ENCODE measurements at regions not wholly inside any gene's neighbourhood (a gene's known extent, or its start where the extent isn't known, plus 50 kb on each side); places are given as distances from the start of the nearest gene placed in this dataset.

DNA sequence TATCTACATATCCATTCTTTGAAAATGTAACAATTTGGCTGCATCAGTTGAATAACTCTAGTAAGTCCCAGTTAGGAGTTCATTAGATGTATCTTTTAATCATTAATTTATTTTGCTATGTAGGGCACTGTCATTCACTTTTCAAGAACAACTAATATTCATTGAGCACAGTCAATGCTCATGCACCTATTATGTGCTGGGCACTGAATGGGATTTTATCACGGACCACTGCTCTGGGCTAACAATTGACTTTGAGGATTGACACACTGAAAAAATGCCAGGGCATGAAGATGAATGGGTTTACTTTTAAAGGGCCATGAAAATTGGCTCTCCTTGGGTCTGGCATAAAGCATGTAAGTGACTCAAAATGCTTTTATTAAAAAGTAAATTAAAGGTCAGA lies 375.2 kb downstream of the PLPP3 start:
- ATAC-seq (ENCODE audit: insufficient read depth, low FRiP score) (no peak), DNase-seq (no peak)
- Histone ChIP-seq H3K27me3 (ENCODE audit: control insufficient read depth in 3 of 3, insufficient read depth in 3 of 3, low read length in 2 of 3) (no peaks in the 10 kb centered on the region), H3K4me1 (ENCODE audit: control insufficient read depth in 5 of 5, insufficient read depth in 5 of 5, low read length in 5 of 5) (peaks cover 0 to 3% (median 0%) of the 10 kb centered on the region in 5 donors), H3K9ac (ENCODE audit: insufficient read depth in 1 of 2, low read length in 2 of 2) (no peak overlapping the region), H3K4me3 (no peak overlapping the region), H3K27ac (ENCODE audit: low read depth in 1 of 2, low read length in 1 of 2) (no peak overlapping the region), H3K36me3 (ENCODE audit: control insufficient read depth in 4 of 4, insufficient read depth in 4 of 4, low read length in 4 of 4) (peaks cover 0 to 3% (median 0%) of the 10 kb centered on the region in 4 donors), H3K9me3 (ENCODE audit: control insufficient read depth in 4 of 4, insufficient read depth in 3 of 4, low read length in 3 of 4) (peaks cover 2 to 12% (median 7%) of the 10 kb centered on the region in 4 donors)
- TF ChIP-seq, protein P1, sequence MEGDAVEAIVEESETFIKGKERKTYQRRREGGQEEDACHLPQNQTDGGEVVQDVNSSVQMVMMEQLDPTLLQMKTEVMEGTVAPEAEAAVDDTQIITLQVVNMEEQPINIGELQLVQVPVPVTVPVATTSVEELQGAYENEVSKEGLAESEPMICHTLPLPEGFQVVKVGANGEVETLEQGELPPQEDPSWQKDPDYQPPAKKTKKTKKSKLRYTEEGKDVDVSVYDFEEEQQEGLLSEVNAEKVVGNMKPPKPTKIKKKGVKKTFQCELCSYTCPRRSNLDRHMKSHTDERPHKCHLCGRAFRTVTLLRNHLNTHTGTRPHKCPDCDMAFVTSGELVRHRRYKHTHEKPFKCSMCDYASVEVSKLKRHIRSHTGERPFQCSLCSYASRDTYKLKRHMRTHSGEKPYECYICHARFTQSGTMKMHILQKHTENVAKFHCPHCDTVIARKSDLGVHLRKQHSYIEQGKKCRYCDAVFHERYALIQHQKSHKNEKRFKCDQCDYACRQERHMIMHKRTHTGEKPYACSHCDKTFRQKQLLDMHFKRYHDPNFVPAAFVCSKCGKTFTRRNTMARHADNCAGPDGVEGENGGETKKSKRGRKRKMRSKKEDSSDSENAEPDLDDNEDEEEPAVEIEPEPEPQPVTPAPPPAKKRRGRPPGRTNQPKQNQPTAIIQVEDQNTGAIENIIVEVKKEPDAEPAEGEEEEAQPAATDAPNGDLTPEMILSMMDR (IDR thresholded peaks at IDR 0.05; ENCODE audit: control extremely low read depth, extremely low read depth) = no peak
- 86 to 91% methylated on average over 1 of the region's 1 CpG for WGBS, 2 donors

DNA sequence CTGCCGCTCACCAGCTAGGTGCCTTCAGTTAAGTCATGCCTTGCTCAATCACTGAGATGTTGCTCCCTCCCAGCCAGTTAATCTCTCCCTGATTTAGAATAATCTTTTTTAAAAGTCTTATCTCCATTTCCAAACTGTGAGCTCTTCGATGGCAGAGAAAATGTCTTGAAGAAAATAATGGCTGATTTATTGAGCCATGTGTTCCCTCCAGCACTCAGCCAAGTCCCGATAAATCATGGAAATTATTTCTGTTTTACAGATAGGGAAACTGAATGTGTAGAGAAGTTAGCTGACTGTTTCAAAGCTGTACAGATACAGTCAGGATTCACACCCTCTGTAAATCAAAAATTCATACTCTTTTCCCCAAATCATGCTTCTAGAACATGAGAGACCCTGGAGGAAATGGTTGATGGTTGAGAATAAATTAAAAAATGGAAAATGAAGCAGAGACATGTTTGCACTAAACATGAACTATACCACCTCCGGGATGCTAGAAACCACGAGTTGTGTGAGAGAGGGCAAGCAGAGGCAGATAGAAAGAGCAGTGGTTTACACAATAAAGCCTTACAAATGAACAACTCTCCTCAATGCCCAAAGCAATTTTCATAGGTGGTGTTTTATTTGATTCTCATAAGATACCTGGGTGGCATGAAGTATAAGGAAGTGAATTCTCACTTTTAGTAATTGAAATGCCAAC lies 376.4 kb downstream of the PLPP3 start:
- ATAC-seq (ENCODE audit: insufficient read depth, low FRiP score) = no peak
- H3K9me3 ChIP-seq (ENCODE audit: control insufficient read depth in 4 of 4, insufficient read depth in 3 of 4, low read length in 3 of 4) = peaks cover 2 to 12% (median 7%) of the 10 kb centered on the region in 4 donors
- peaks cover 0 to 3% (median 0%) of the 10 kb centered on the region in 4 donors for H3K36me3 ChIP-seq (ENCODE audit: control insufficient read depth in 4 of 4, insufficient read depth in 4 of 4, low read length in 4 of 4)
- H3K9ac ChIP-seq (ENCODE audit: insufficient read depth in 1 of 2, low read length in 2 of 2) = no peak overlapping the region
- peak in 2 of 3 donors; percentile 30 to 52 for DNase-seq
- H3K27ac ChIP-seq (ENCODE audit: low read depth in 1 of 2, low read length in 1 of 2) = no peak overlapping the region
- TF ChIP-seq, protein P1 (IDR thresholded peaks at IDR 0.05; ENCODE audit: control extremely low read depth, extremely low read depth) = no peak
- H3K4me1 ChIP-seq (ENCODE audit: control insufficient read depth in 5 of 5, insufficient read depth in 5 of 5, low read length in 5 of 5) = peaks cover 0 to 3% (median 0%) of the 10 kb centered on the region in 5 donors
- no peaks in the 10 kb centered on the region for H3K27me3 ChIP-seq (ENCODE audit: control insufficient read depth in 3 of 3, insufficient read depth in 3 of 3, low read length in 2 of 3)
- WGBS, 2 donors = 60 to 61% methylated on average over 5 of the region's 5 CpGs
- H3K4me3 ChIP-seq = no peak overlapping the region

DNA sequence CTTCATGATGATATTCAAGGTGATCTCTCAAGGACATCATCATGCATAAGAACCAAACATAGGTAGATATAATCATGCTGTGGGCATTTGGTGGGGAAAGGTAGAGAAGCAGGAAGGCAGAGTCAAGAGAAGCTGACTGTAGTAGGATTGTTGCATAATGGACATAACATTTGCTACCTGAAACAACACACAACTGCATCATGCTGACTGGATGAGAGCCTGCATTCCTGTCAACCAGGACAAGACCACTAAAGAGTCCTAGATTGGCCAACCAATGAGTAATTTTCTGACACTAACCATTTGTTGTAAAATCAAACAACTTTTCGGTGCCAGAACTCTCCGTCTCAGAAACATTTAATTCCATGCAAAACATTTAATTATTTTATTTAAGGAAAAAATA lies 377.2 kb downstream of the PLPP3 start:
- TF ChIP-seq, protein P1 (IDR thresholded peaks at IDR 0.05; ENCODE audit: control extremely low read depth, extremely low read depth) = no peak
- no peaks in the 10 kb centered on the region for H3K27me3 ChIP-seq (ENCODE audit: control insufficient read depth in 3 of 3, insufficient read depth in 3 of 3, low read length in 2 of 3)
- ATAC-seq (ENCODE audit: insufficient read depth, low FRiP score) = no peak

More for the DNA sequence above, 377.2 kb downstream of the PLPP3 start:
- peaks cover 0 to 8% (median 0%) of the 10 kb centered on the region in 5 donors for H3K4me1 ChIP-seq (ENCODE audit: control insufficient read depth in 5 of 5, insufficient read depth in 5 of 5, low read length in 5 of 5)
- 81 to 98% methylated on average over 2 of the region's 2 CpGs for WGBS, 2 donors
- H3K9ac ChIP-seq (ENCODE audit: insufficient read depth in 1 of 2, low read length in 2 of 2) = no peak overlapping the region
- DNase-seq = no peak
- peaks cover 0 to 12% (median 6%) of the 10 kb centered on the region in 4 donors for H3K9me3 ChIP-seq (ENCODE audit: control insufficient read depth in 4 of 4, insufficient read depth in 3 of 4, low read length in 3 of 4)
- H3K27ac ChIP-seq (ENCODE audit: low read depth in 1 of 2, low read length in 1 of 2) = no peak overlapping the region
- peaks cover 0 to 3% (median 0%) of the 10 kb centered on the region in 4 donors for H3K36me3 ChIP-seq (ENCODE audit: control insufficient read depth in 4 of 4, insufficient read depth in 4 of 4, low read length in 4 of 4)
- H3K4me3 ChIP-seq = no peak overlapping the region
